ENCODE measurements at regions not wholly inside any gene's neighbourhood (a gene's known extent, or its start where the extent isn't known, plus 50 kb on each side); places are given as distances from the start of the nearest gene placed in this dataset.

DNA sequence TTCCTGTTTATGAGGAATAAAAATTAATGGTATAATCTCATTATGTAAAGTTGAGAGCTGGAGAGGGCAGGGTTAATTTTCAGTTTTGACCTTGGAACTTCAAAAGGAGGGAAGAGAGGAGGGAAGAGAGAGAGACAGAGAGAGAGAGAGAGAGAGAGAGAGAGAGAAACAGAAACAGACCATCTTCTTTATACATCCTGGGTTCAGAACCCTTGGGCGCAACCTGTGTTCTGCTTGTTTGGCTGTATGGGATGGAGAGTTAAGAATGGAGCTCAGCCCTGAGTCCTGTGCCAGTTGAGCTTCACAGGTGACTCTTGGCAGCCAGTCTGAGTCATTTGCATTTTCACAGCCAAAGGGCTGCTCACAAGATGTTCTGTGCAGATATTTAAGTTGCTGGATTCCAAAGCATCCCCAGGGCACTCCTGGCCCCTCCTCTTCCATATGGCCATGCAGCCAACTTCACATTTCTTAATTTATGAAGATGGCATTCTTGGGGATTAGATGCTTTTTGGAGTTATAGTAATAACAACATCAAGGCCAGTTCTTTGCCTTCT, 143.5 kb downstream of the CARTPT start:
- no peak for DNase-seq (ENCODE audit: low read depth)
- TF ChIP-seq, protein P1, sequence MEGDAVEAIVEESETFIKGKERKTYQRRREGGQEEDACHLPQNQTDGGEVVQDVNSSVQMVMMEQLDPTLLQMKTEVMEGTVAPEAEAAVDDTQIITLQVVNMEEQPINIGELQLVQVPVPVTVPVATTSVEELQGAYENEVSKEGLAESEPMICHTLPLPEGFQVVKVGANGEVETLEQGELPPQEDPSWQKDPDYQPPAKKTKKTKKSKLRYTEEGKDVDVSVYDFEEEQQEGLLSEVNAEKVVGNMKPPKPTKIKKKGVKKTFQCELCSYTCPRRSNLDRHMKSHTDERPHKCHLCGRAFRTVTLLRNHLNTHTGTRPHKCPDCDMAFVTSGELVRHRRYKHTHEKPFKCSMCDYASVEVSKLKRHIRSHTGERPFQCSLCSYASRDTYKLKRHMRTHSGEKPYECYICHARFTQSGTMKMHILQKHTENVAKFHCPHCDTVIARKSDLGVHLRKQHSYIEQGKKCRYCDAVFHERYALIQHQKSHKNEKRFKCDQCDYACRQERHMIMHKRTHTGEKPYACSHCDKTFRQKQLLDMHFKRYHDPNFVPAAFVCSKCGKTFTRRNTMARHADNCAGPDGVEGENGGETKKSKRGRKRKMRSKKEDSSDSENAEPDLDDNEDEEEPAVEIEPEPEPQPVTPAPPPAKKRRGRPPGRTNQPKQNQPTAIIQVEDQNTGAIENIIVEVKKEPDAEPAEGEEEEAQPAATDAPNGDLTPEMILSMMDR (IDR thresholded peaks at IDR 0.05; ENCODE audit: insufficient read depth, low read depth, low read length): no peak
- no peak overlapping the region for H3K4me3 ChIP-seq (ENCODE audit: low read depth, low read length)

DNA sequence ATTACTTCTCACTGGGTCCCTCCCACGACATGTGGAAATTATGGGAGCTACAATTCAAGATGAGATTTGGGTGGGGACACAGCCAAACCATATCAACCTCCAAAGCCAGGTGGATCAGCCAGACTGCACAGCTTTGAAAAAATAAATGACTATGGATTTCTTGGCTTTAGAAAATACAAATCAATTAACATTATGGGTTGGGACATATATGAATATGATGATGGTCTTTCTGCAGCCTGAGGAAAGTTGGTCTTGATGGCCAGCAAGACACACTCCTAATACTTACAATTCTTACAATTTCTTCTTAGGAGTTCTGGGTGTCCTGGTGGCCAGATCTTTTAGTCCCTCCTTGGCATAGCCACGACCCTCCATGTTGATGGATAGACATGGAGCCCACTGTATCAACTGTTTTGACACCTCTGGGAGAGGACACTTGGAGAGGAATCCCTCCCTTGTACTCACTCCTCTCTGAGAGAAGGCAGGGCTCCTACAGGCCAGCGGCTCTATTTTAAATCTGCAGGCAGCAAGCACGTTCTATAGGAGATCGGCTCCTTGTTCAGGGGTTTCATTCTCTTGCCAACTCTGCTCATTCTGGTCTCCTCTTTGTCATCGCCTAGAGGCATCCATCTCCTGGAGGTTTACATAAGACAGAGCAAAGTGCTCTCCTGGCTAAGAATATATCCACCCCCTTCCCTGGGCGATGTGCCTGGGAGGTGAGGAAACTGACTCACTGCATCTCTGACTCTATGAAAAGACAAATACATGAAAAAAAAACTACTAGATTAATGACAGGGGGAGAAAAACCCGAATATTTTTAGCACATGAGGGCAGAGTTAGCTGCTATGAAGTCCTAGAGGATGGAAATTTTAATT, 145.9 kb downstream of the CARTPT start:
- H3K4me3 ChIP-seq (ENCODE audit: low read depth, low read length): no peak overlapping the region
- TF ChIP-seq, protein P1 (IDR thresholded peaks at IDR 0.05; ENCODE audit: insufficient read depth, low read depth, low read length): no peak
- no peak for DNase-seq (ENCODE audit: low read depth)

DNA sequence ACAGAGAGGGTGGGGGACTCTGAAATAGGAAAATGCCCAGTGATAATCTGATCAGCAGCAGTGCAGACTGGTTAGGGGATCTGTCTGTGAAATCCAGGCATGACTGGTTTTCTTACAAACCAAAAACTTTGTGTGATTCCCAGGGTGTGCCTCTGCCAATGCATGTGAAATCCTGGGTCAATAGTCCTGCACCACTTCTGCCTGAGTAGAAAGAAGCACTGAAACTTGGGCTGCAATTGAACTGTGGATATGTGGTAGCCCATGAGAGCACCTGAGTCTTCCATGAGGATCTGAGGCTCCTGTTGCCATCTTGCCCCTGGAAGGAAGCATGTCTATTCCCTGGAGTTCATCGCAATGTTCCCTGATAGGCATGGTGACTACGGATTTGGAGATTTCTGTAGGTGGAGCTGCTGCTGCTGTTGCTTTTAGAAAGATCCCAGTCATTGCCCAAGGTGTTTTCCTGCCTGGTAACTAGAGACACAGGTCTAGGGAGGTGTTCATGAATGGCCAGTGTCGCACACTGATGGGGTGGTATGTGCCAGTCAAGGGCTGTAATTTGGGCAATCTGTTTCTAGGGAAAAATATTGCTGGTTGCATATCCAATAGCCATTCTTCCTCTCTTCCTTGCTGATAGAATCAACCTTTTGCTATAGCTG, 146.7 kb downstream of the CARTPT start:
- TF ChIP-seq, protein P1 (IDR thresholded peaks at IDR 0.05; ENCODE audit: insufficient read depth, low read depth, low read length): no peak
- H3K4me3 ChIP-seq (ENCODE audit: low read depth, low read length): no peak overlapping the region
- DNase-seq (ENCODE audit: low read depth): no peak

DNA sequence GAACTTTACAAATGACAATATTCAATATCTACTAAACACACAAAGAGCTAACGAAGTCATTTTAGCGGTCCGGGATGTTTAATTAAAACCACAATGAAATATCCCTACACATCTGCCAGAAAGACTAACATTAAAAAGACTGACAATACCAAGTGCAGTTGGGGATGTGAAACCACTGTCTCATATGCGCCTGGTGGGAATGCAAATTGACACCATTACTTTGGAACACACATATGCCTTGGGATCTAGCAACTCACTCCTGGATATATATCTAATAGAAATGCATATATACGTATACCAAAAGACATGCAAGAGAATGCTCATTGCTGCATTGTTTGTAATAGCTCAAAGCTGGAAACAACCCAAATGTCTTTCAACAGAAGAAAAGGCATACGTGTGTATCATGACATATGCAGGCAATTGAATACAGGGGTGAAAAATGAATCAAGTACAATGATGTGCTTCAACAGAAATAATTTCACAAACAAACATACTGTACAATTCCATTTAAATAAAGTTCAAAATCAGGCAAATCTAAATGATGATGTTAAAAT, 153.3 kb downstream of the CARTPT start:
- no peak for DNase-seq (ENCODE audit: low read depth)
- TF ChIP-seq, protein P1 (IDR thresholded peaks at IDR 0.05; ENCODE audit: insufficient read depth, low read depth, low read length): no peak
- H3K4me3 ChIP-seq (ENCODE audit: low read depth, low read length): no peak overlapping the region

DNA sequence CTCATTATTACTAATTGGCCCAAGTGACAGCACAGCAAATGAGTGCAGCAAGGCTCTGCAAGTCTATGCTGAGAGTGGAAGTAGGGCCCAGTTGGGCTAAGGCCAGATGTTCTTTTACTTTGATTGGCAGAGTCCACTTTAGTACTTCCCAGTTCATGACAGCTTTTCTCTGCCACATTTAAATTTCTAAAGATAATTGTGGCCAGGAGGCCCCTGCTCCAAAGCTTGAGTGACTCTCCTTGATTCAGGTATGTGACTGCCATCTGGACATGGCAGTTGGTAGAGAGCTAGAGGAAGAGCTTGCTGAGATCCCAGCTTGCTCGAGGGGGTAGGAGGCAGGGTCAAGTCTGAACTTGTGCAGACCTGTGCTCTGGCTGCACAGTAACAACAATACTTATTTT, 154.1 kb downstream of the CARTPT start:
- no peak overlapping the region for H3K4me3 ChIP-seq (ENCODE audit: low read depth, low read length)
- TF ChIP-seq, protein P1 (IDR thresholded peaks at IDR 0.05; ENCODE audit: insufficient read depth, low read depth, low read length): no peak
- DNase-seq (ENCODE audit: low read depth): no peak

DNA sequence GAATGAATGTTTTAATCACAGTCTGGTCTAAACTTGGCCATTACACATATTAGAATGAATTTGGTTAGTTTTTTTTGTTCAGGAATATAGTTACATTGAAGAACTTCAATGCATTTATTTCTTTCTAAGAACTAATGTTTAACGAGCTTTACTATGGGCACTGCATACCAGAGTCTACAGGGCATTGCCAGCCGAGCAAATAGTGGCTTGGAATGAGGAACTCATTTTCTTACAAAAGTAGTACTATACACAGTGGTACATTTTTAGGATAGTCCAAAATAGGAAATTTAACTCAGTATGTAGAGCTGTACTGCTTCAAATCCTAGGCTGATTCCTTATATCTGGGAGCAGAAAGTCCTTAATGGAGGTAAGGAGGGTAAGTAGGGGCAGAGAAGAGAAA, 155.4 kb downstream of the CARTPT start:
- TF ChIP-seq, protein P1 (IDR thresholded peaks at IDR 0.05; ENCODE audit: insufficient read depth, low read depth, low read length): no peak
- H3K4me3 ChIP-seq (ENCODE audit: low read depth, low read length): no peak overlapping the region
- DNase-seq (ENCODE audit: low read depth): no peak
